OCI-LY1 (cell line): ENCODE measurements at regions not wholly inside any gene's neighbourhood (a gene's known extent, or its start where the extent isn't known, plus 50 kb on each side); places are given as distances from the start of the nearest gene placed in this dataset.

Experiments
- H2AFZ ChIP-seq: fragments of 200-600 bp; sonication (generic), shearing (Covaris generic); 2 replicates; pipeline ENCODE4 v1.6.0; 2014; ENCODE audit warnings: antibody characterized with exemption, mild to moderate bottlenecking, low read length
- H3F3A ChIP-seq: fragments of 200-600 bp; sonication (generic), shearing (Covaris generic); 2 replicates; pipeline ENCODE4 v1.6.0; 2014; ENCODE audit warnings: mild to moderate bottlenecking, antibody characterized with exemption, low read length, moderate library complexity; ENCODE audit not compliant: insufficient read depth
- H3K27ac ChIP-seq: fragments of 200-600 bp; sonication (generic); 2 replicates; pipeline ENCODE4 v1.5.1; 2014; ENCODE audit warnings: low read length, mixed run types, mild to moderate bottlenecking, low read depth; ENCODE audit not compliant: poor library complexity, severe bottlenecking
- H3K27me3 ChIP-seq: fragments of 200-600 bp; sonication (generic); 2 replicates; pipeline ENCODE4 v1.6.0; 2014; ENCODE audit warnings: antibody characterized with exemption, mild to moderate bottlenecking, low read length, moderate library complexity; ENCODE audit not compliant: insufficient read depth
- H3K36me3 ChIP-seq: fragments of 200-600 bp; sonication (generic); 2 replicates; pipeline ENCODE4 v1.6.1; 2014; ENCODE audit warnings: mild to moderate bottlenecking, antibody characterized with exemption, low read length, moderate library complexity, mixed read lengths; ENCODE audit not compliant: insufficient read depth
- H3K4me1 ChIP-seq: fragments of 200-600 bp; sonication (generic); 2 replicates; pipeline ENCODE4 v1.5.1; 2014; ENCODE audit warnings: mild to moderate bottlenecking, low read length, moderate library complexity; ENCODE audit not compliant: insufficient read depth, severe bottlenecking
- H3K4me2 ChIP-seq: fragments of 200-600 bp; sonication (generic), shearing (Covaris generic); 2 replicates; pipeline ENCODE4 v1.6.1; 2014; ENCODE audit warnings: low read length
- H3K4me3 ChIP-seq: fragments of 200-600 bp; sonication (generic); 2 replicates; pipeline ENCODE4 v1.5.1; 2014; ENCODE audit warnings: low read length, low read depth, mild to moderate bottlenecking, mixed read lengths; ENCODE audit not compliant: poor library complexity, severe bottlenecking
- H3K79me2 ChIP-seq: fragments of 200-600 bp; shearing (Covaris generic); 2 replicates; pipeline ENCODE4 v1.6.1; 2016; ENCODE audit warnings: mixed run types, low read length, mixed read lengths; ENCODE audit not compliant: insufficient read depth
- H3K9ac ChIP-seq: fragments of 200-600 bp; sonication (generic), shearing (Covaris generic); 2 replicates; pipeline ENCODE4 v1.6.1; 2014; ENCODE audit warnings: mild to moderate bottlenecking, low read length, mixed read lengths
- H3K9me2 ChIP-seq: fragments of 200-600 bp; sonication (generic), shearing (Covaris generic); 2 replicates; pipeline ENCODE4 v1.6.1; 2014; ENCODE audit warnings: low read depth, mild to moderate bottlenecking, low read length, mixed read lengths
- H3K9me3 ChIP-seq: fragments of 200-600 bp; shearing (Covaris generic); 2 replicates; pipeline ENCODE4 v1.6.1; 2014; ENCODE audit warnings: low read length, mixed read lengths
- H4K20me1 ChIP-seq: fragments of 200-600 bp; sonication (generic), shearing (Covaris generic); 2 replicates; pipeline ENCODE4 v1.6.0; 2016; ENCODE audit warnings: mild to moderate bottlenecking, low read length; ENCODE audit not compliant: insufficient read depth
- EZH2 ChIP-seq: fragments of 200-600 bp; sonication (generic), shearing (Covaris generic); IDR thresholded peaks from 2 replicates; pipeline ENCODE4 v1.8.0; 2017; ENCODE audit warnings: borderline replicate concordance, mixed run types, mild to moderate bottlenecking, antibody characterized with exemption, low read length, moderate library complexity, mixed read lengths
- TF ChIP-seq, protein P1 (sequence below): fragments of 200-600 bp; sonication (generic), shearing (Covaris generic); IDR thresholded peaks from 2 replicates; pipeline ENCODE4 v1.5.1; 2017; ENCODE audit warnings: mild to moderate bottlenecking, antibody characterized with exemption, low read length, moderate library complexity, mixed read lengths

DNA sequence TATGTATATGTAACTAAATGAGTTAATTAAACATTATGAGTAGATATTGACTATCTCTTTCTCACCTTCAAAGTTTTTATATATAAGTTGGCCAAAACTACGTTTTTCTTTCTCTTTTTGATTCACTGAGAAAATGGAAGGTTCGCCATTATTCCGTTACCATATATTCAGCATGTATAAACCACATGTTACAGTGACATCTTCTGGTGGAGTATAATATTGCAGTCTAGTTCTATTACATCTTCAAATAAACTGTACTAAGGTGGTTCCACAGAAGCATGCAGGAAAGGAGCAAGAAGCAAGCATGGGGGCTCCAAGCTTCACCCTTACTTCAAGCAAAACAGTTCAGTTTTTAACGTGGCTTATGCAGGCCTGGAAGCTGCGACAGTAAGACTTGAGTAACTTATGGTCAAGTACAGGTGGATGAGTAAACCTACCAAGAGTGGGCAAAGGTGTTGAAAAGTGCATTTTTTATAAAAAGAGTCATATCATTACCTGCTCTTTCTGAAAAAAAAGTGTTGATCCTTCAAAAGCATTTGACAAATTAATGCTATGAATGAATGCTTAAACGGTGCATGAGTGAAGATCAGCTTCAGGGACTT is 129.8 kb upstream of the RAB6C start:
- H3K9me2 ChIP-seq: no peaks in the 10 kb centered on the region
- no peaks in the 10 kb centered on the region for H3K79me2 ChIP-seq
- no peaks in the 10 kb centered on the region for H4K20me1 ChIP-seq
- no peak overlapping the region for H3K27ac ChIP-seq
- no peaks in the 10 kb centered on the region; the same call in 1 of the 2 replicates for H3K27me3 ChIP-seq
- no peak overlapping the region for H3K9ac ChIP-seq
- no peaks in the 10 kb centered on the region for H3K36me3 ChIP-seq
- H2AFZ ChIP-seq: no peak overlapping the region
- H3F3A ChIP-seq: no peaks in the 10 kb centered on the region
- TF ChIP-seq, protein P1, sequence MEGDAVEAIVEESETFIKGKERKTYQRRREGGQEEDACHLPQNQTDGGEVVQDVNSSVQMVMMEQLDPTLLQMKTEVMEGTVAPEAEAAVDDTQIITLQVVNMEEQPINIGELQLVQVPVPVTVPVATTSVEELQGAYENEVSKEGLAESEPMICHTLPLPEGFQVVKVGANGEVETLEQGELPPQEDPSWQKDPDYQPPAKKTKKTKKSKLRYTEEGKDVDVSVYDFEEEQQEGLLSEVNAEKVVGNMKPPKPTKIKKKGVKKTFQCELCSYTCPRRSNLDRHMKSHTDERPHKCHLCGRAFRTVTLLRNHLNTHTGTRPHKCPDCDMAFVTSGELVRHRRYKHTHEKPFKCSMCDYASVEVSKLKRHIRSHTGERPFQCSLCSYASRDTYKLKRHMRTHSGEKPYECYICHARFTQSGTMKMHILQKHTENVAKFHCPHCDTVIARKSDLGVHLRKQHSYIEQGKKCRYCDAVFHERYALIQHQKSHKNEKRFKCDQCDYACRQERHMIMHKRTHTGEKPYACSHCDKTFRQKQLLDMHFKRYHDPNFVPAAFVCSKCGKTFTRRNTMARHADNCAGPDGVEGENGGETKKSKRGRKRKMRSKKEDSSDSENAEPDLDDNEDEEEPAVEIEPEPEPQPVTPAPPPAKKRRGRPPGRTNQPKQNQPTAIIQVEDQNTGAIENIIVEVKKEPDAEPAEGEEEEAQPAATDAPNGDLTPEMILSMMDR: peak; percentile 75
- no peak for TF ChIP-seq EZH2
- H3K4me1 ChIP-seq: no peaks in the 10 kb centered on the region
- no peak overlapping the region for H3K4me3 ChIP-seq
- H3K4me2 ChIP-seq: no peak overlapping the region
- no peaks in the 10 kb centered on the region for H3K9me3 ChIP-seq

DNA sequence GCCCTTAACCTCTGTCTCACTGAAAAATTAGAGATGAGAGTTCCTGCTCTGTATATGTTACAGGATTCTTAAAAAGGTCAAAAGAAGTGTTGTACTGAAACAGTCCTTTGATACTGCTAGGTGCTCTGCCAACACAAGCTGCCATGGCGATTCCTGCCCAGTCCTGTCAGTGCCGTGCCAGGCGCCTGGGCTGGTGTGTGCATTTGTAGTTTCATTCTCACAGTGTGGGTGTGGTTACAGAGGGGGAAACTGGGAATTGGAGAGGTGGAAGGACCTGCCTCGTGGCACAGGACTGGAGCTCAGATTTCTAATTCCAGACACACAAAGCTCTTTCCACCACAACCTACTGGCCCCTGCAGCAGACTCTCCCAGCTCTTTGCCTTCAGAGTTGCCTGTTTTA is 122.3 kb upstream of the RAB6C start:
- Histone ChIP-seq H3K27ac (no peak overlapping the region), H3K4me3 (no peak overlapping the region), H3K4me1 (no peaks in the 10 kb centered on the region), H3K4me2 (no peak overlapping the region), H3K36me3 (no peaks in the 10 kb centered on the region), H3F3A (no peaks in the 10 kb centered on the region), H3K9me2 (no peaks in the 10 kb centered on the region), H3K9ac (no peak overlapping the region), H2AFZ (no peak overlapping the region), H3K27me3 (no peaks in the 10 kb centered on the region), H4K20me1 (no peaks in the 10 kb centered on the region), H3K9me3 (no peaks in the 10 kb centered on the region), H3K79me2 (no peaks in the 10 kb centered on the region)
- TF ChIP-seq EZH2: no peak
- TF ChIP-seq, protein P1: no peak

DNA sequence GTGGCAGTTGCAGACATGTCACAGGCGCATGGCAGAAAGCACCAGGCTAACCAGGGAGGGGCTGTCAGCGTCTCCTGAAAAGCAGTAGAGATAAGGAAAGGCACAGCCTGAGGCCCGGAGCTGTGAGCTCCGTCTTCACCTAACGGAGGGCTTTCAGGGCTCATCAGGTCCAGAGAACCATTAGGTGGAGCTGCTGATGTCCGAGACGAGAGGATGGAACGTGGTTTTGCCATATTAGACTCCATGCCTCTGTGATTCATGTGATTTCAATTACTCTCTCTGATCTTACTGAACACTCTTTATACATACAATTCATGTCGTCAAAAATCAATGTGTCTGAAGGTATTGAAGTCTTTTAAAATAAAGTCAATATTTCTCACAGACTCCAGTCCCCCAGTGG is 120.3 kb upstream of the RAB6C start:
- no peak overlapping the region for H3K4me3 ChIP-seq
- no peaks in the 10 kb centered on the region for H4K20me1 ChIP-seq
- H3K27ac ChIP-seq: no peak overlapping the region
- H3F3A ChIP-seq: no peaks in the 10 kb centered on the region
- no peak overlapping the region for H2AFZ ChIP-seq
- no peaks in the 10 kb centered on the region for H3K9me3 ChIP-seq
- H3K4me1 ChIP-seq: no peaks in the 10 kb centered on the region
- no peaks in the 10 kb centered on the region for H3K79me2 ChIP-seq
- no peaks in the 10 kb centered on the region for H3K9me2 ChIP-seq
- H3K27me3 ChIP-seq: no peaks in the 10 kb centered on the region
- no peak overlapping the region for H3K4me2 ChIP-seq
- H3K36me3 ChIP-seq: no peaks in the 10 kb centered on the region
- H3K9ac ChIP-seq: no peak overlapping the region
- TF ChIP-seq, protein P1: no peak
- no peak for TF ChIP-seq EZH2
